ENCODE measurements at regions not wholly inside any gene's neighbourhood (a gene's known extent, or its start where the extent isn't known, plus 50 kb on each side); places are given as distances from the start of the nearest gene placed in this dataset.

GRCh38 chr1:209390764-209391163, 192.8 kb upstream of the CAMK1G start:
- no peak for DNase-seq

GRCh38 chr1:209391792-209392191, 191.7 kb upstream of the CAMK1G start:
- no peak for DNase-seq

GRCh38 chr1:209395169-209395568, 188.3 kb upstream of the CAMK1G start:
- DNase-seq, result no peak

- DNase-seq, result no peak
Observed at GRCh38 chr1:209397371-209397770, 186.1 kb upstream of the CAMK1G start.

GRCh38 chr1:209397910-209398309, 185.6 kb upstream of the CAMK1G start:
- no peak for DNase-seq

GRCh38 chr1:209398313-209398991, 185.1 kb upstream of the CAMK1G start:
- no peak for DNase-seq

- no peak for DNase-seq
Observed at GRCh38 chr1:209399800-209400199, 183.7 kb upstream of the CAMK1G start.

GRCh38 chr1:209400351-209401220, 182.9 kb upstream of the CAMK1G start:
- no peak for DNase-seq

- no peak for DNase-seq
Observed at GRCh38 chr1:209402697-209403096, 180.8 kb upstream of the CAMK1G start.

- no peak for DNase-seq
Observed at GRCh38 chr1:209403921-209404320, 179.6 kb upstream of the CAMK1G start.

- no peak for DNase-seq
Observed at GRCh38 chr1:209404577-209404976, 178.9 kb upstream of the CAMK1G start.

GRCh38 chr1:209405183-209405814, 178.2 kb upstream of the CAMK1G start:
- DNase-seq, result no peak

GRCh38 chr1:209406168-209406567, 177.3 kb upstream of the CAMK1G start:
- no peak for DNase-seq

GRCh38 chr1:209406595-209406994, 176.9 kb upstream of the CAMK1G start:
- DNase-seq, result no peak

GRCh38 chr1:209409780-209410179, 173.7 kb upstream of the CAMK1G start:
- no peak for DNase-seq

GRCh38 chr1:209411491-209411929, 172.0 kb upstream of the CAMK1G start:
- DNase-seq, result no peak

- no peak for DNase-seq
Observed at GRCh38 chr1:209412036-209412435, 171.5 kb upstream of the CAMK1G start.

- no peak for DNase-seq
Observed at GRCh38 chr1:209412566-209412965, 170.9 kb upstream of the CAMK1G start.

- DNase-seq, result no peak
Observed at GRCh38 chr1:209413062-209413461, 170.5 kb upstream of the CAMK1G start.

GRCh38 chr1:209414803-209415329, 168.6 kb upstream of the CAMK1G start:
- no peak for DNase-seq

- no peak for DNase-seq
Observed at GRCh38 chr1:209416039-209416438, 167.5 kb upstream of the CAMK1G start.

GRCh38 chr1:209416716-209417115, 166.8 kb upstream of the CAMK1G start:
- no peak for DNase-seq

- no peak for DNase-seq
Observed at GRCh38 chr1:209417761-209418160, 165.8 kb upstream of the CAMK1G start.

- DNase-seq, result no peak
Observed at GRCh38 chr1:209420276-209420675, 163.2 kb upstream of the CAMK1G start.
